Panc1 (cell line): ENCODE measurements at regions not wholly inside any gene's neighbourhood (a gene's known extent, or its start where the extent isn't known, plus 50 kb on each side); places are given as distances from the start of the nearest gene placed in this dataset.

ENCODE experiments used
- ATAC-seq: fragments of 200-7000 bp; cut with Tn5 transposase; 2 replicates; pipeline ENCODE4 v1.9.1; 2020; ENCODE audit warnings: mild to moderate bottlenecking, moderate library complexity
- BruUV-seq: library from RNA; stranded (reverse); fragments of 400-500 nt; replicated peaks from 2 replicates; lab custom pipeline; 2021; lab: Mats Ljungman, UMichigan
- CTCF ChIA-PET: fragments of 300-600 bp; sonication (Branson Sonifier 250); formaldehyde crosslinking; loops from one replicate; lab custom pipeline; 2022; ENCODE audit warnings: antibody characterized with exemption; lab: Charles Lee
- POLR2A ChIA-PET: fragments of 300-600 bp; sonication (Branson Sonifier 250); formaldehyde crosslinking; loops from one replicate; lab custom pipeline; 2022; ENCODE audit warnings: antibody characterized with exemption; lab: Charles Lee
- DNase-seq: peaks from one replicate; pipeline ENCODE4 v3.0.0-alpha.2; 2010; ENCODE audit warnings: low read depth, low spot score
- H3K27ac ChIP-seq: 2 replicates; pipeline ENCODE4 v1.5.1; 2011; ENCODE audit warnings: mild to moderate bottlenecking, low read length, inconsistent platforms
- H3K27me3 ChIP-seq: fragments of 200-500 bp; sonication (Bioruptor generic); 2 replicates; pipeline ENCODE4 v1.6.0; 2014; ENCODE audit warnings: low read length, inconsistent platforms; ENCODE audit not compliant: control insufficient read depth, insufficient read depth
- H3K36me3 ChIP-seq: fragments of 200-500 bp; sonication (Bioruptor generic); 2 replicates; pipeline ENCODE4 v1.5.1; 2014; ENCODE audit warnings: inconsistent platforms, mild to moderate bottlenecking, low read length, moderate library complexity; ENCODE audit not compliant: control insufficient read depth, insufficient read depth
- H3K4me1 ChIP-seq: 2 replicates; pipeline ENCODE4 v1.5.1; 2011; ENCODE audit warnings: inconsistent platforms, mild to moderate bottlenecking, low read length, moderate library complexity; ENCODE audit not compliant: control insufficient read depth, insufficient read depth
- H3K4me3 ChIP-seq, 2 experiments: 2 replicates each; pipeline ENCODE4 v1.5.1; 2011 to 2012; ENCODE audit warnings: low read depth in 2 of 2, low read length in 2 of 2, mild to moderate bottlenecking in 2 of 2, inconsistent platforms in 1 of 2, moderate library complexity in 1 of 2
- H3K9me3 ChIP-seq: fragments of 200-500 bp; sonication (Bioruptor generic); 2 replicates; pipeline ENCODE4 v1.5.1; 2014; ENCODE audit warnings: low read depth, mild to moderate bottlenecking, inconsistent platforms, low read length, moderate library complexity; ENCODE audit not compliant: control insufficient read depth, insufficient read depth
- POLR2AphosphoS5 ChIP-seq: IDR thresholded peaks from 2 replicates; pipeline ENCODE4 v1.6.1; 2012; ENCODE audit warnings: mild to moderate bottlenecking, low read depth, low read length, moderate library complexity
- SIN3A ChIP-seq: IDR thresholded peaks from 2 replicates; pipeline ENCODE4 v1.6.1; 2012; ENCODE audit warnings: low read depth, mild to moderate bottlenecking, low read length, moderate library complexity, borderline replicate concordance; ENCODE audit not compliant: insufficient read depth
- TCF7L2 ChIP-seq: IDR thresholded peaks from 2 replicates; pipeline ENCODE4 v1.6.1; 2011; ENCODE audit warnings: mild to moderate bottlenecking, low read depth, low read length, inconsistent platforms
- in situ Hi-C: cut with HindIII; loops from 2 replicates; pipeline ENCODE4 v1.10.0; 2016; ENCODE audit warnings: low sequenced_read_pairs, low pct_unique_long_range_greater_than_20kb
- intact Hi-C: fragments of 100-400 bp; cut with micrococcal nuclease; formaldehyde crosslinking; loops from one replicate; pipeline ENCODE4 v1.10.0; 2022; ENCODE audit not compliant: unreplicated experiment
- TF ChIP-seq, protein P1 (sequence below), 2 experiments: IDR thresholded peaks; 2 replicates each; pipeline ENCODE4 v1.6.1; 2011 to 2012; ENCODE audit warnings: low read depth in 2 of 2, control low read depth in 1 of 2, low read length in 1 of 2, mild to moderate bottlenecking in 1 of 2, moderate library complexity in 1 of 2; ENCODE audit not compliant: insufficient read depth in 1 of 2
- TF ChIP-seq, protein P2 (sequence below): fragments of 450-650 bp; IDR thresholded peaks from 2 replicates; pipeline ENCODE4 v1.5.1; 2017; ENCODE audit warnings: mild to moderate bottlenecking

DNA sequence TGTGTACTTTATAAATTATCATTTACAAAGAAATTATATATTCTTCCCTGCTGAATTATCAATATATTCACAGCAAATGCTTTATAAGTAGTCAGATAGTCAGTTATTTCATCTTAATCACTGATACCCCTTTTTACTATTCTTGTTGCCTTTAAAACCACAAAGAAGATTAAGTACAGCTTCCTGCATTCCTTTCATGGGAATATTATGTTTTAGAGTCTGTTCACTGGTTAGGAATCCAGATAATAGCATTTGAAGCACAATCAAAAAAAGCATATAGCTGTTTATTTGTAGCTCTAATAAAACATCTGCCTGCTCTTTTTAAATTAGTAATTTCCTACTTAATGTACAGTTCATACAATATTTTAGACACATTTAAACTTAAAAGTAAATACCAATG lies 508.9 kb downstream of the FBXO15 start:
- DNase-seq (no peak), ATAC-seq (no peak)
- ChIA-PET POLR2A (no interaction called here), CTCF (no interaction called here)
- intact Hi-C loops (no loop called here), in situ Hi-C loops (no loop called here)
- TF ChIP-seq, protein P1, sequence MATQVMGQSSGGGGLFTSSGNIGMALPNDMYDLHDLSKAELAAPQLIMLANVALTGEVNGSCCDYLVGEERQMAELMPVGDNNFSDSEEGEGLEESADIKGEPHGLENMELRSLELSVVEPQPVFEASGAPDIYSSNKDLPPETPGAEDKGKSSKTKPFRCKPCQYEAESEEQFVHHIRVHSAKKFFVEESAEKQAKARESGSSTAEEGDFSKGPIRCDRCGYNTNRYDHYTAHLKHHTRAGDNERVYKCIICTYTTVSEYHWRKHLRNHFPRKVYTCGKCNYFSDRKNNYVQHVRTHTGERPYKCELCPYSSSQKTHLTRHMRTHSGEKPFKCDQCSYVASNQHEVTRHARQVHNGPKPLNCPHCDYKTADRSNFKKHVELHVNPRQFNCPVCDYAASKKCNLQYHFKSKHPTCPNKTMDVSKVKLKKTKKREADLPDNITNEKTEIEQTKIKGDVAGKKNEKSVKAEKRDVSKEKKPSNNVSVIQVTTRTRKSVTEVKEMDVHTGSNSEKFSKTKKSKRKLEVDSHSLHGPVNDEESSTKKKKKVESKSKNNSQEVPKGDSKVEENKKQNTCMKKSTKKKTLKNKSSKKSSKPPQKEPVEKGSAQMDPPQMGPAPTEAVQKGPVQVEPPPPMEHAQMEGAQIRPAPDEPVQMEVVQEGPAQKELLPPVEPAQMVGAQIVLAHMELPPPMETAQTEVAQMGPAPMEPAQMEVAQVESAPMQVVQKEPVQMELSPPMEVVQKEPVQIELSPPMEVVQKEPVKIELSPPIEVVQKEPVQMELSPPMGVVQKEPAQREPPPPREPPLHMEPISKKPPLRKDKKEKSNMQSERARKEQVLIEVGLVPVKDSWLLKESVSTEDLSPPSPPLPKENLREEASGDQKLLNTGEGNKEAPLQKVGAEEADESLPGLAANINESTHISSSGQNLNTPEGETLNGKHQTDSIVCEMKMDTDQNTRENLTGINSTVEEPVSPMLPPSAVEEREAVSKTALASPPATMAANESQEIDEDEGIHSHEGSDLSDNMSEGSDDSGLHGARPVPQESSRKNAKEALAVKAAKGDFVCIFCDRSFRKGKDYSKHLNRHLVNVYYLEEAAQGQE (IDR thresholded peaks at IDR 0.05; ENCODE audit: insufficient read depth in 1 of 2, low read depth in 2 of 2, low read length in 1 of 2), result no peak
- TF ChIP-seq, protein P2, sequence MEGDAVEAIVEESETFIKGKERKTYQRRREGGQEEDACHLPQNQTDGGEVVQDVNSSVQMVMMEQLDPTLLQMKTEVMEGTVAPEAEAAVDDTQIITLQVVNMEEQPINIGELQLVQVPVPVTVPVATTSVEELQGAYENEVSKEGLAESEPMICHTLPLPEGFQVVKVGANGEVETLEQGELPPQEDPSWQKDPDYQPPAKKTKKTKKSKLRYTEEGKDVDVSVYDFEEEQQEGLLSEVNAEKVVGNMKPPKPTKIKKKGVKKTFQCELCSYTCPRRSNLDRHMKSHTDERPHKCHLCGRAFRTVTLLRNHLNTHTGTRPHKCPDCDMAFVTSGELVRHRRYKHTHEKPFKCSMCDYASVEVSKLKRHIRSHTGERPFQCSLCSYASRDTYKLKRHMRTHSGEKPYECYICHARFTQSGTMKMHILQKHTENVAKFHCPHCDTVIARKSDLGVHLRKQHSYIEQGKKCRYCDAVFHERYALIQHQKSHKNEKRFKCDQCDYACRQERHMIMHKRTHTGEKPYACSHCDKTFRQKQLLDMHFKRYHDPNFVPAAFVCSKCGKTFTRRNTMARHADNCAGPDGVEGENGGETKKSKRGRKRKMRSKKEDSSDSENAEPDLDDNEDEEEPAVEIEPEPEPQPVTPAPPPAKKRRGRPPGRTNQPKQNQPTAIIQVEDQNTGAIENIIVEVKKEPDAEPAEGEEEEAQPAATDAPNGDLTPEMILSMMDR, result no peak
- TF ChIP-seq TCF7L2 (no peak), SIN3A (no peak), POLR2AphosphoS5 (no peak)
- BruUV-seq, result no TSS peak
- H3K4me3 ChIP-seq, result no peak overlapping the region
- no peak overlapping the region for H3K27ac ChIP-seq
- no peaks in the 10 kb centered on the region for H3K36me3 ChIP-seq
- no peaks in the 10 kb centered on the region for H3K9me3 ChIP-seq
- H3K4me1 ChIP-seq, result no peaks in the 10 kb centered on the region
- 0 out of 2 replicates have a peak, but pooled peaks cover 2% of the 10 kb centered on the region for H3K27me3 ChIP-seq

DNA sequence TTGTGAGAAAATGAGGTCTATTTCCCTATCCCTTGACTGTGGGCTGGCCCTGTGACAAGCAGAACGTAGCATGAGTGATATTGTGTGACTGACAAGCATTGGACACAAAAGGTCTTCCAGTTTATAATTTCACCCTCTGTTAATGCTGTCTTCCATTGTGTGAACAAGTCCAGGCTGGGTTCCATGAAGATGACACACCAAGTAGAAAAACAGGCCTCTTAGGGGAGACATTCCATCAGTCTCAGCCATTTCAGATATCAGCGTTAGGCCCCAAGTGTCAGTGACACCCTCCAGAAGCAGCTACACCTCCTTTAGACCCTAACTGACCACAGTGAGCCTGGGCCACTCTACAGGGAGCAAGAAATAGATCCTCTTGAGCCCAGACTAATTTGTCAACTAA lies 511.3 kb downstream of the FBXO15 start:
- no peak for ATAC-seq
- TF ChIP-seq, protein P1 (IDR thresholded peaks at IDR 0.05; ENCODE audit: insufficient read depth in 1 of 2, low read depth in 2 of 2, low read length in 1 of 2), result no peak
- no peak for TF ChIP-seq SIN3A
- TF ChIP-seq POLR2AphosphoS5, result no peak
- TF ChIP-seq TCF7L2, result no peak
- TF ChIP-seq, protein P2, result no peak
- no TSS peak for BruUV-seq
- CTCF ChIA-PET, result no interaction called here
- POLR2A ChIA-PET, result no interaction called here
- H3K4me1 ChIP-seq, result no peaks in the 10 kb centered on the region
- H3K27ac ChIP-seq, result no peak overlapping the region
- 0 out of 2 replicates have a peak, but pooled peaks cover 2% of the 10 kb centered on the region for H3K27me3 ChIP-seq
- H3K4me3 ChIP-seq, result no peak overlapping the region
- no peaks in the 10 kb centered on the region for H3K36me3 ChIP-seq
- H3K9me3 ChIP-seq, result no peaks in the 10 kb centered on the region
- DNase-seq, result no peak
- intact Hi-C loops (no loop called here), in situ Hi-C loops (no loop called here)
